Heart left ventricle (tissue), 13 donors: ENCODE measurements at regions not wholly inside any gene's neighbourhood (a gene's known extent, or its start where the extent isn't known, plus 50 kb on each side); places are given as distances from the start of the nearest gene placed in this dataset.

Source experiments
- CTCF ChIP-seq, 12 donors: fragments of 200-600 bp; sonication (generic) in 4 of 12; IDR thresholded peaks; one replicate each; pipeline versions ENCODE4 v1.5.0 to v1.8.0; 2018 to 2022; ENCODE audit warnings: antibody characterized with exemption in 12 of 12, mild to moderate bottlenecking in 5 of 12
- POLR2A ChIP-seq, 2 donors: fragments of 450-650 bp; IDR thresholded peaks; one replicate each; pipeline ENCODE4 v1.6.1; 2017; ENCODE audit warnings: antibody characterized with exemption in 2 of 2, mild to moderate bottlenecking in 2 of 2, moderate library complexity in 2 of 2
- donor health status: ischemic (EF 13 %, LVEDD 7.1; RV severe dilation, severe dysfunction).
- donor health status: DM: no; HTN: yes; CAD: no.
- donor health status: DM: no; HTN: no; CAD: no.
- donor health status: ischemic (EF 25% LVEDD 6.9; RV normal size, moderate dysfunction).
- donor health status: ischemic (EF 25% LVEDD 5.7; RV mildly dilated, moderate dysfunction).
- donor health status: ischemic (EF 35%, LVEDD 5.7; RV mildly dilated, moderate dysfunction).
- donor health status: nonischemic (EF 11% LVEDD 7.7; RV severe dilation, severe dysfunction).
- donor health status: DM: yes; HTN: yes; CAD: no.
- donor health status: PGD.
- donor health status: ischemic (EF 29% LVEDD 5.4; RV normal size, mild dysfunction).
- donor health status: nonischemic (EF 23%, LVEDD 6.1; RV moderate dilation, normal function).

- no peak for TF ChIP-seq CTCF (IDR thresholded peaks at IDR 0.05)
- no peak for TF ChIP-seq POLR2A (IDR thresholded peaks at IDR 0.05)
These were observed 418.0 kb downstream of the CETN3 start for GRCh38 chr5:89991592-89991991.
